OCI-M2 (cell line): ENCODE measurements at regions not wholly inside any gene's neighbourhood (a gene's known extent, or its start where the extent isn't known, plus 50 kb on each side); places are given as distances from the start of the nearest gene placed in this dataset.

Experiments
- DNase-seq: peaks from one replicate; lab custom pipeline; 2025; ENCODE audit not compliant: unreplicated experiment; lab: John Stamatoyannopoulos, UW

- no peak for DNase-seq
Measured at GRCh38 chr5:89440670-89441069, 557.7 kb upstream of the MEF2C start.

GRCh38 chr5:89437450-89438435 is 554.8 kb upstream of the MEF2C start:
- no peak for DNase-seq

- DNase-seq, result no peak
Measured at GRCh38 chr5:89436464-89436863, 553.5 kb upstream of the MEF2C start.

GRCh38 chr5:89435347-89435746 is 552.4 kb upstream of the MEF2C start:
- no peak for DNase-seq

GRCh38 chr5:89428624-89429023 is 545.6 kb upstream of the MEF2C start:
- no peak for DNase-seq

- DNase-seq, result no peak
Measured at GRCh38 chr5:89425062-89425461, 542.1 kb upstream of the MEF2C start.

GRCh38 chr5:89421035-89421434 is 538.1 kb upstream of the MEF2C start:
- no peak for DNase-seq

- peak; percentile 89 for DNase-seq
Measured at GRCh38 chr5:89418407-89419085, 535.6 kb upstream of the MEF2C start.

- no peak for DNase-seq
Measured at GRCh38 chr5:89417990-89418389, 535.0 kb upstream of the MEF2C start.

GRCh38 chr5:89417515-89417914 is 534.5 kb upstream of the MEF2C start:
- no peak for DNase-seq

GRCh38 chr5:89411891-89412290 is 528.9 kb upstream of the MEF2C start:
- DNase-seq, result no peak

- DNase-seq, result no peak
Measured at GRCh38 chr5:89407054-89407453, 524.1 kb upstream of the MEF2C start.

GRCh38 chr5:89401659-89402058 is 518.7 kb upstream of the MEF2C start:
- no peak for DNase-seq

GRCh38 chr5:89401012-89401411 is 518.0 kb upstream of the MEF2C start:
- no peak for DNase-seq

GRCh38 chr5:89399548-89399947 is 516.6 kb upstream of the MEF2C start:
- no peak for DNase-seq

- no peak for DNase-seq
Measured at GRCh38 chr5:89397096-89397495, 514.1 kb upstream of the MEF2C start.

- DNase-seq, result peak; percentile 36
Measured at GRCh38 chr5:89396278-89396954, 513.4 kb upstream of the MEF2C start.

GRCh38 chr5:89395111-89395510 is 512.1 kb upstream of the MEF2C start:
- DNase-seq, result no peak

- no peak for DNase-seq
Measured at GRCh38 chr5:89388872-89389271, 505.9 kb upstream of the MEF2C start.

- DNase-seq, result no peak
Measured at GRCh38 chr5:89384391-89384790, 501.4 kb upstream of the MEF2C start.

- DNase-seq, result no peak
Measured at GRCh38 chr5:89380635-89381034, 497.7 kb upstream of the MEF2C start.
